ENCODE measurements at regions not wholly inside any gene's neighbourhood (a gene's known extent, or its start where the extent isn't known, plus 50 kb on each side); places are given as distances from the start of the nearest gene placed in this dataset.

- Histone ChIP-seq H3K9me2 (replicated peaks; ENCODE audit: low read depth, low read length) (no peaks in the 10 kb centered on the region), H3K4me3 (ENCODE audit: low read length, poor library complexity, severe bottlenecking) (no peak overlapping the region), H3K36me3 (ENCODE audit: insufficient read depth, low read length) (no peaks in the 10 kb centered on the region), H3K4me2 (ENCODE audit: low read depth, low read length, poor library complexity, severe bottlenecking) (no peak overlapping the region), H3K9me3 (ENCODE audit: insufficient read depth, low read depth, low read length) (no peaks in the 10 kb centered on the region), H3K9ac (ENCODE audit: low read depth, low read length, poor library complexity, severe bottlenecking) (no peak overlapping the region), H3K79me2 (ENCODE audit: insufficient read depth, low read length) (no peaks in the 10 kb centered on the region), H3F3A (ENCODE audit: low read depth) (no peaks in the 10 kb centered on the region), H3K27me3 (ENCODE audit: insufficient read depth, low read length, poor library complexity, severe bottlenecking) (no peaks in the 10 kb centered on the region), H4K20me1 (ENCODE audit: insufficient read depth, low read length, poor library complexity, severe bottlenecking) (no peaks in the 10 kb centered on the region), H3K4me1 (ENCODE audit: insufficient read depth, low read length, poor library complexity, severe bottlenecking) (no peaks in the 10 kb centered on the region), H2AFZ (ENCODE audit: low read length) (no peak overlapping the region)
- no peak for TF ChIP-seq EZH2phosphoT487 (IDR thresholded peaks at IDR 0.05; ENCODE audit: borderline replicate concordance)
- TF ChIP-seq, protein P1, sequence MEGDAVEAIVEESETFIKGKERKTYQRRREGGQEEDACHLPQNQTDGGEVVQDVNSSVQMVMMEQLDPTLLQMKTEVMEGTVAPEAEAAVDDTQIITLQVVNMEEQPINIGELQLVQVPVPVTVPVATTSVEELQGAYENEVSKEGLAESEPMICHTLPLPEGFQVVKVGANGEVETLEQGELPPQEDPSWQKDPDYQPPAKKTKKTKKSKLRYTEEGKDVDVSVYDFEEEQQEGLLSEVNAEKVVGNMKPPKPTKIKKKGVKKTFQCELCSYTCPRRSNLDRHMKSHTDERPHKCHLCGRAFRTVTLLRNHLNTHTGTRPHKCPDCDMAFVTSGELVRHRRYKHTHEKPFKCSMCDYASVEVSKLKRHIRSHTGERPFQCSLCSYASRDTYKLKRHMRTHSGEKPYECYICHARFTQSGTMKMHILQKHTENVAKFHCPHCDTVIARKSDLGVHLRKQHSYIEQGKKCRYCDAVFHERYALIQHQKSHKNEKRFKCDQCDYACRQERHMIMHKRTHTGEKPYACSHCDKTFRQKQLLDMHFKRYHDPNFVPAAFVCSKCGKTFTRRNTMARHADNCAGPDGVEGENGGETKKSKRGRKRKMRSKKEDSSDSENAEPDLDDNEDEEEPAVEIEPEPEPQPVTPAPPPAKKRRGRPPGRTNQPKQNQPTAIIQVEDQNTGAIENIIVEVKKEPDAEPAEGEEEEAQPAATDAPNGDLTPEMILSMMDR (conservative IDR thresholded peaks at IDR 0.05; ENCODE audit: low read length) = no peak
Observed at GRCh38 chr9:108569624-108570023, 286.2 kb downstream of the ACTL7B start.

DNA sequence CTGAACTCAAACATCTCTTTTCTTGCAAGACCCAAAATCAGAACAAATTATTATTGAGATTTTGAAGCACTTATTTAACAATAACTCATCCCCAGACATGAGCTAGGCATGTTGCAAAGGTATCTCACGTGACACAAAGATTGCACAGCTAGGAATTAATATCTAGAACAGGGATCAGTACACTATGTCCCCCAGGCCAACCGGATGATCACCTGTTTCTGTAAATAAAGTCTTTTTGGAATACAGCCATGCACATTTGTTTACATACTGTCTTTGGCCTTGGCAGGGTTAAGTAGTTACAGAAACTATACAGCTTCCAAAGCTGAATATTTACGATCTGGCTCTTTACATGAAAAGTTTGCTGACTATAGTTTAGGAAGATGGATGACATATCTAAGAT lies 287.7 kb downstream of the ACTL7B start:
- Histone ChIP-seq H3K9ac (ENCODE audit: low read depth, low read length, poor library complexity, severe bottlenecking) (no peak overlapping the region), H3K79me2 (ENCODE audit: insufficient read depth, low read length) (no peaks in the 10 kb centered on the region), H3K4me2 (ENCODE audit: low read depth, low read length, poor library complexity, severe bottlenecking) (no peak overlapping the region), H3K9me3 (ENCODE audit: insufficient read depth, low read depth, low read length) (no peaks in the 10 kb centered on the region), H3K4me1 (ENCODE audit: insufficient read depth, low read length, poor library complexity, severe bottlenecking) (no peaks in the 10 kb centered on the region), H3K36me3 (ENCODE audit: insufficient read depth, low read length) (no peaks in the 10 kb centered on the region), H3K4me3 (ENCODE audit: low read length, poor library complexity, severe bottlenecking) (no peak overlapping the region), H4K20me1 (ENCODE audit: insufficient read depth, low read length, poor library complexity, severe bottlenecking) (no peaks in the 10 kb centered on the region), H3K27me3 (ENCODE audit: insufficient read depth, low read length, poor library complexity, severe bottlenecking) (no peaks in the 10 kb centered on the region), H2AFZ (ENCODE audit: low read length) (no peak overlapping the region), H3F3A (ENCODE audit: low read depth) (no peaks in the 10 kb centered on the region), H3K9me2 (replicated peaks; ENCODE audit: low read depth, low read length) (no peaks in the 10 kb centered on the region)
- no peak for TF ChIP-seq EZH2phosphoT487 (IDR thresholded peaks at IDR 0.05; ENCODE audit: borderline replicate concordance)
- TF ChIP-seq, protein P1 (conservative IDR thresholded peaks at IDR 0.05; ENCODE audit: low read length) = no peak

GRCh38 chr9:108567571-108567970 lies 288.2 kb downstream of the ACTL7B start:
- Histone ChIP-seq H3K4me2 (ENCODE audit: low read depth, low read length, poor library complexity, severe bottlenecking) (no peak overlapping the region), H2AFZ (ENCODE audit: low read length) (no peak overlapping the region), H3F3A (ENCODE audit: low read depth) (no peaks in the 10 kb centered on the region), H3K9me3 (ENCODE audit: insufficient read depth, low read depth, low read length) (no peaks in the 10 kb centered on the region), H3K9ac (ENCODE audit: low read depth, low read length, poor library complexity, severe bottlenecking) (no peak overlapping the region), H3K9me2 (replicated peaks; ENCODE audit: low read depth, low read length) (no peaks in the 10 kb centered on the region), H3K27me3 (ENCODE audit: insufficient read depth, low read length, poor library complexity, severe bottlenecking) (no peaks in the 10 kb centered on the region), H3K36me3 (ENCODE audit: insufficient read depth, low read length) (no peaks in the 10 kb centered on the region), H3K4me3 (ENCODE audit: low read length, poor library complexity, severe bottlenecking) (no peak overlapping the region), H4K20me1 (ENCODE audit: insufficient read depth, low read length, poor library complexity, severe bottlenecking) (no peaks in the 10 kb centered on the region), H3K4me1 (ENCODE audit: insufficient read depth, low read length, poor library complexity, severe bottlenecking) (no peaks in the 10 kb centered on the region), H3K79me2 (ENCODE audit: insufficient read depth, low read length) (no peaks in the 10 kb centered on the region)
- no peak for TF ChIP-seq EZH2phosphoT487 (IDR thresholded peaks at IDR 0.05; ENCODE audit: borderline replicate concordance)
- TF ChIP-seq, protein P1 (conservative IDR thresholded peaks at IDR 0.05; ENCODE audit: low read length) = no peak

All from Loucy (cell line).